HG03571 (cell line): ENCODE measurements at regions not wholly inside any gene's neighbourhood (a gene's known extent, or its start where the extent isn't known, plus 50 kb on each side); places are given as distances from the start of the nearest gene placed in this dataset.
"Not testable (repeated sequence)": the region's sequence is repeated elsewhere in the genome, so short reads cannot be mapped to it uniquely, and the experiment has no call there.

Experiments used
- ATAC-seq: cut with Tn5 transposase; IDR thresholded peaks from one replicate; pipeline ENCODE4 v1.9.1; 2021; ENCODE audit not compliant: unreplicated experiment

GRCh38 chr17:37829592-37830123 is 84.8 kb upstream of the HNF1B start:
- ATAC-seq = peak; percentile 20

- no peak for ATAC-seq
Observed at GRCh38 chr17:37828651-37829124, 83.8 kb upstream of the HNF1B start.

- ATAC-seq = no peak
Observed at GRCh38 chr17:37827905-37828650, 83.2 kb upstream of the HNF1B start.

GRCh38 chr17:37826497-37827430 is 81.9 kb upstream of the HNF1B start:
- no peak for ATAC-seq

GRCh38 chr17:37825851-37826250 is 81.0 kb upstream of the HNF1B start:
- ATAC-seq = no peak

- peak; percentile 64 for ATAC-seq
Observed at GRCh38 chr17:37824534-37825485, 80.0 kb upstream of the HNF1B start.

- no peak for ATAC-seq
Observed at GRCh38 chr17:37823996-37824395, 79.1 kb upstream of the HNF1B start.

GRCh38 chr17:37820995-37821713 is 76.3 kb upstream of the HNF1B start:
- no peak for ATAC-seq

GRCh38 chr17:37820313-37820994 is 75.6 kb upstream of the HNF1B start:
- ATAC-seq = no peak

- no peak for ATAC-seq
Observed at GRCh38 chr17:37818689-37819088, 73.8 kb upstream of the HNF1B start.

- ATAC-seq = no peak
Observed at GRCh38 chr17:37816950-37817349, 72.1 kb upstream of the HNF1B start.

- ATAC-seq = no peak
Observed at GRCh38 chr17:37815536-37815935, 70.7 kb upstream of the HNF1B start.

- ATAC-seq = no peak
Observed at GRCh38 chr17:37813751-37814150, 68.9 kb upstream of the HNF1B start.

- not testable (repeated sequence) for ATAC-seq
Observed at GRCh38 chr17:37808846-37809245, 64.0 kb upstream of the HNF1B start.

GRCh38 chr17:37802712-37803416 is 58.0 kb upstream of the HNF1B start:
- no peak for ATAC-seq

- no peak for ATAC-seq
Observed at GRCh38 chr17:37802061-37802595, 57.3 kb upstream of the HNF1B start.

- no peak for ATAC-seq
Observed at GRCh38 chr17:37801171-37801570, 56.3 kb upstream of the HNF1B start.

GRCh38 chr17:37797206-37797605 is 52.3 kb upstream of the HNF1B start:
- no peak for ATAC-seq
